Ishikawa (cell line): ENCODE measurements at regions not wholly inside any gene's neighbourhood (a gene's known extent, or its start where the extent isn't known, plus 50 kb on each side); places are given as distances from the start of the nearest gene placed in this dataset.

Source experiments
- CEBPB ChIP-seq: IDR thresholded peaks from 2 replicates; pipeline ENCODE4 v1.6.1; 2012
- CREB1 ChIP-seq: IDR thresholded peaks from 2 replicates; pipeline ENCODE4 v1.6.1; 2012; ENCODE audit warnings: low read depth
- EGR1 ChIP-seq: IDR thresholded peaks from 2 replicates; pipeline ENCODE4 v1.6.1; 2012
- EP300 ChIP-seq: IDR thresholded peaks from 2 replicates; pipeline ENCODE4 v1.6.1; 2012; ENCODE audit warnings: borderline replicate concordance
- FOXM1 ChIP-seq: IDR thresholded peaks from 2 replicates; pipeline ENCODE4 v1.6.1; 2012; ENCODE audit warnings: low read depth, borderline replicate concordance
- NFIC ChIP-seq: IDR thresholded peaks from 2 replicates; pipeline ENCODE4 v1.6.1; 2012
- RAD21 ChIP-seq: IDR thresholded peaks from 2 replicates; pipeline ENCODE4 v1.6.1; 2012; ENCODE audit warnings: low read depth
- TAF1 ChIP-seq: IDR thresholded peaks from 2 replicates; pipeline ENCODE4 v1.6.1; 2012; ENCODE audit warnings: low read depth, mild to moderate bottlenecking
- TCF12 ChIP-seq: IDR thresholded peaks from 2 replicates; pipeline ENCODE4 v1.6.1; 2012; ENCODE audit warnings: low read depth
- TEAD4 ChIP-seq: IDR thresholded peaks from 2 replicates; pipeline ENCODE4 v1.6.1; 2012
- USF1 ChIP-seq: IDR thresholded peaks from 2 replicates; pipeline ENCODE4 v1.6.1; 2012
- YY1 ChIP-seq: IDR thresholded peaks from 2 replicates; pipeline ENCODE4 v1.6.1; 2012; ENCODE audit warnings: low read depth
- ZBTB7A ChIP-seq: IDR thresholded peaks from 2 replicates; pipeline ENCODE4 v1.6.1; 2012; ENCODE audit warnings: low read depth
- TF ChIP-seq, protein P1 (sequence below): IDR thresholded peaks from 2 replicates; pipeline ENCODE4 v1.6.1; 2012; ENCODE audit warnings: low read depth, mild to moderate bottlenecking
- TF ChIP-seq, protein P2 (sequence below): IDR thresholded peaks from 2 replicates; pipeline ENCODE4 v1.6.1; 2012

- TF ChIP-seq, protein P1, sequence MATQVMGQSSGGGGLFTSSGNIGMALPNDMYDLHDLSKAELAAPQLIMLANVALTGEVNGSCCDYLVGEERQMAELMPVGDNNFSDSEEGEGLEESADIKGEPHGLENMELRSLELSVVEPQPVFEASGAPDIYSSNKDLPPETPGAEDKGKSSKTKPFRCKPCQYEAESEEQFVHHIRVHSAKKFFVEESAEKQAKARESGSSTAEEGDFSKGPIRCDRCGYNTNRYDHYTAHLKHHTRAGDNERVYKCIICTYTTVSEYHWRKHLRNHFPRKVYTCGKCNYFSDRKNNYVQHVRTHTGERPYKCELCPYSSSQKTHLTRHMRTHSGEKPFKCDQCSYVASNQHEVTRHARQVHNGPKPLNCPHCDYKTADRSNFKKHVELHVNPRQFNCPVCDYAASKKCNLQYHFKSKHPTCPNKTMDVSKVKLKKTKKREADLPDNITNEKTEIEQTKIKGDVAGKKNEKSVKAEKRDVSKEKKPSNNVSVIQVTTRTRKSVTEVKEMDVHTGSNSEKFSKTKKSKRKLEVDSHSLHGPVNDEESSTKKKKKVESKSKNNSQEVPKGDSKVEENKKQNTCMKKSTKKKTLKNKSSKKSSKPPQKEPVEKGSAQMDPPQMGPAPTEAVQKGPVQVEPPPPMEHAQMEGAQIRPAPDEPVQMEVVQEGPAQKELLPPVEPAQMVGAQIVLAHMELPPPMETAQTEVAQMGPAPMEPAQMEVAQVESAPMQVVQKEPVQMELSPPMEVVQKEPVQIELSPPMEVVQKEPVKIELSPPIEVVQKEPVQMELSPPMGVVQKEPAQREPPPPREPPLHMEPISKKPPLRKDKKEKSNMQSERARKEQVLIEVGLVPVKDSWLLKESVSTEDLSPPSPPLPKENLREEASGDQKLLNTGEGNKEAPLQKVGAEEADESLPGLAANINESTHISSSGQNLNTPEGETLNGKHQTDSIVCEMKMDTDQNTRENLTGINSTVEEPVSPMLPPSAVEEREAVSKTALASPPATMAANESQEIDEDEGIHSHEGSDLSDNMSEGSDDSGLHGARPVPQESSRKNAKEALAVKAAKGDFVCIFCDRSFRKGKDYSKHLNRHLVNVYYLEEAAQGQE = no peak
- no peak for TF ChIP-seq NFIC
- no peak for TF ChIP-seq TEAD4
- TF ChIP-seq CREB1 = no peak
- TF ChIP-seq, protein P2, sequence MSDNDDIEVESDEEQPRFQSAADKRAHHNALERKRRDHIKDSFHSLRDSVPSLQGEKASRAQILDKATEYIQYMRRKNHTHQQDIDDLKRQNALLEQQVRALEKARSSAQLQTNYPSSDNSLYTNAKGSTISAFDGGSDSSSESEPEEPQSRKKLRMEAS = no peak
- no peak for TF ChIP-seq USF1
- no peak for TF ChIP-seq ZBTB7A
- no peak for TF ChIP-seq CEBPB
- no peak for TF ChIP-seq EGR1
- TF ChIP-seq EP300 = no peak
- no peak for TF ChIP-seq FOXM1
- TF ChIP-seq TAF1 = no peak
Measured at GRCh38 chr5:128632264-128632663, 94.2 kb upstream of the FBN2 start.

- TF ChIP-seq CREB1 = no peak
- no peak for TF ChIP-seq TEAD4
- no peak for TF ChIP-seq CEBPB
- TF ChIP-seq TCF12 = no peak
- TF ChIP-seq FOXM1 = no peak
- TF ChIP-seq NFIC = no peak
- no peak for TF ChIP-seq ZBTB7A
- TF ChIP-seq EGR1 = no peak
- TF ChIP-seq USF1 = no peak
- TF ChIP-seq EP300 = no peak
- TF ChIP-seq TAF1 = no peak
- no peak for TF ChIP-seq RAD21
- no peak for TF ChIP-seq YY1
Measured at GRCh38 chr5:128633901-128634300, 95.9 kb upstream of the FBN2 start.

- no peak for TF ChIP-seq TAF1
- no peak for TF ChIP-seq CREB1
- no peak for TF ChIP-seq TCF12
- TF ChIP-seq USF1 = no peak
- TF ChIP-seq YY1 = no peak
- no peak for TF ChIP-seq EGR1
- TF ChIP-seq, protein P2 = no peak
- no peak for TF ChIP-seq ZBTB7A
- TF ChIP-seq TEAD4 = no peak
- no peak for TF ChIP-seq EP300
- no peak for TF ChIP-seq RAD21
- TF ChIP-seq FOXM1 = no peak
- TF ChIP-seq NFIC = no peak
Measured at GRCh38 chr5:128635379-128635778, 97.3 kb upstream of the FBN2 start.

- TF ChIP-seq FOXM1 (no peak), NFIC (no peak), EGR1 (no peak), CEBPB (no peak), EP300 (no peak), ZBTB7A (no peak)
Measured at GRCh38 chr5:128636361-128636760, 98.3 kb upstream of the FBN2 start.

GRCh38 chr5:128637031-128637430 lies 99.0 kb upstream of the FBN2 start:
- TF ChIP-seq CREB1 (no peak), ZBTB7A (no peak), USF1 (no peak), RAD21 (no peak), EP300 (no peak), EGR1 (no peak), TAF1 (no peak), TEAD4 (no peak), NFIC (no peak), TCF12 (no peak), CEBPB (no peak), FOXM1 (no peak), YY1 (no peak)
- TF ChIP-seq, protein P1 = no peak
- TF ChIP-seq, protein P2 = no peak
